Erythroblast (primary cell): ENCODE measurements at regions not wholly inside any gene's neighbourhood (a gene's known extent, or its start where the extent isn't known, plus 50 kb on each side); places are given as distances from the start of the nearest gene placed in this dataset.

Experiments
- GATA1 ChIP-seq: IDR thresholded peaks from 2 replicates; pipeline ENCODE4 v1.6.1; 2011; ENCODE audit warnings: low read depth, mild to moderate bottlenecking, control low read depth, low read length, moderate library complexity
- POLR2A ChIP-seq: IDR thresholded peaks from 2 replicates; pipeline ENCODE4 v1.6.1; 2011; ENCODE audit warnings: mild to moderate bottlenecking, low read length

- TF ChIP-seq POLR2A (no peak), GATA1 (no peak)
These were observed 181.4 kb downstream of the TMEM18 start for GRCh38 chr2:495745-496275.
